D721Med (cell line): ENCODE measurements at regions not wholly inside any gene's neighbourhood (a gene's known extent, or its start where the extent isn't known, plus 50 kb on each side); places are given as distances from the start of the nearest gene placed in this dataset.
"Not testable (repeated sequence)": the region's sequence is repeated elsewhere in the genome, so short reads cannot be mapped to it uniquely, and the experiment has no call there.

Experiments used
- DNase-seq: peaks from one replicate; pipeline ENCODE4 v3.0.0; 2011; ENCODE audit warnings: low spot score; ENCODE audit not compliant: insufficient read length
- FAIRE-seq: peaks from 2 replicates; lab custom pipeline; 2011; peaks lifted over from hg19 to GRCh38; lab: Jason Lieb, UNC
- CTCF ChIP-seq: IDR thresholded peaks from 2 replicates; pipeline ENCODE4 v1.5.1; 2012; ENCODE audit warnings: mild to moderate bottlenecking, control low read depth; ENCODE audit not compliant: insufficient read depth; ENCODE audit errors: missing control alignments

GRCh38 chr3:26202169-26202568 is 412.3 kb downstream of the OXSM start:
- TF ChIP-seq CTCF = no peak
- DNase-seq (no peak), FAIRE-seq (no peak)

- no peak for TF ChIP-seq CTCF
- DNase-seq = no peak
- no peak for FAIRE-seq
These were observed 415.6 kb downstream of the OXSM start for GRCh38 chr3:26205475-26205874.

GRCh38 chr3:26208201-26208600 is 414.4 kb upstream of the LRRC3B start:
- DNase-seq (no peak), FAIRE-seq (no peak)
- TF ChIP-seq CTCF = no peak

GRCh38 chr3:26229801-26230200 is 392.8 kb upstream of the LRRC3B start:
- TF ChIP-seq CTCF = no peak
- no peak for FAIRE-seq
- DNase-seq = no peak

GRCh38 chr3:26233374-26233773 is 389.2 kb upstream of the LRRC3B start:
- FAIRE-seq (no peak), DNase-seq (no peak)
- no peak for TF ChIP-seq CTCF

GRCh38 chr3:26236531-26236930 is 386.0 kb upstream of the LRRC3B start:
- TF ChIP-seq CTCF = no peak
- FAIRE-seq (no peak), DNase-seq (no peak)

- DNase-seq (no peak), FAIRE-seq (no peak)
- TF ChIP-seq CTCF = no peak
These were observed 385.4 kb upstream of the LRRC3B start for GRCh38 chr3:26237036-26237682.

- not testable (repeated sequence) for FAIRE-seq, DNase-seq
These were observed 378.0 kb upstream of the LRRC3B start for GRCh38 chr3:26244586-26244985.
